ENCODE measurements at regions not wholly inside any gene's neighbourhood (a gene's known extent, or its start where the extent isn't known, plus 50 kb on each side); places are given as distances from the start of the nearest gene placed in this dataset.

GRCh38 chr2:18238209-18238608 lies 322.2 kb downstream of the RDH14 start:
- TF ChIP-seq CTCF (IDR thresholded peaks at IDR 0.05) (no peak), POLR2A (IDR thresholded peaks at IDR 0.05) (no peak)
